HG02943 (cell line): ENCODE measurements at regions not wholly inside any gene's neighbourhood (a gene's known extent, or its start where the extent isn't known, plus 50 kb on each side); places are given as distances from the start of the nearest gene placed in this dataset.

ENCODE experiments used
- ATAC-seq: cut with Tn5 transposase; IDR thresholded peaks from one replicate; pipeline ENCODE4 v1.9.1; 2021; ENCODE audit warnings: mild to moderate bottlenecking, low read depth, moderate library complexity; ENCODE audit not compliant: unreplicated experiment

- no peak for ATAC-seq
Observed at GRCh38 chr10:124288928-124289850, 129.5 kb downstream of the OAT start.

DNA sequence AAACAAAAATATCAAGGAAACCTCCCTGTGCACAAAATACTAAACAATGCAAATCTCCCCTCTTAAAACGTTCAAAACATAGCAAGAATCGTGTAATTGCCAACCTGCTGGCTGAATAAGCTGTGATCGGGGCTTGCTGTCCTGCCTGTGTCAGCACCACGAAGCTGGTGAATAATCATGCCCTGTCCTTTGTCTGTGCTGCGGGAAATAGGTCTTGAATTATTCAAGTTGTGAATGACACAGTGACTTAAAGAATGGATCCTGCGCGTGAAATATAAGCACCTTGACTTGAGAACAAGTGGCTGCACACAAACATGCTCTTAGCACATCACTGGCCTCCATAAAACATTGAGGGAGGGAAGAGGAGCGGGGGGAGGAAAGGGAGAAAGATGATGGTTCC, 130.2 kb downstream of the OAT start:
- ATAC-seq, result no peak

GRCh38 chr10:124287791-124288190, 130.9 kb downstream of the OAT start:
- no peak for ATAC-seq

DNA sequence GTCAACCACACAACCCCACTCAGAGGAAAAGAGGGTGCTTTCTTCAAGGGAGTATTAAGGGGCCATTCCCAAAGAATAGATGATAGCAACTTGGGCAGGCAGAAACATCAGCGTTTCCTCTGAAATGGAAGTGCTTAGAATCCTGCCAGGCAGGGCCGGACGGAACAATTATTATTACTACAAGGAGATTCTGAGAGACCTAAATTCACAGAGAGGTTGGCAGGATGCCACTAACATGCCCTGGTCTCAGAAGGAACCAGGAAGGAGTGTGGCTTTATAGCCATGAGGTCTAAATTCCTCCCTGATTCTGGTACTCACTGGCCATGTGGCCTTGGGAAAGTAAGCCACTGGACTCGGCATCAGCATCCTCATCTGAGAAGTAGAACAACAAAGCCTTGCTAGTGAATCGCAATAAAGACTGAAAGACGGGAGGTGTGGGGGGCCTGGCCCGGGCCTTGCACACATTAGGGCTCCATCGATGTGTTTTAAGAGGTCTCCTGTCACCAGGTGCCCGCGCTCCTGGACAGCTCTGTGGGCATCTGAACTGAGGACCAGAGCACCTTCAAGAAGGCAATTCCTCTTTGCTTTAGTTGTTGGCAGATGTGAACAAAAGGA, 131.5 kb downstream of the OAT start:
- no peak for ATAC-seq

DNA sequence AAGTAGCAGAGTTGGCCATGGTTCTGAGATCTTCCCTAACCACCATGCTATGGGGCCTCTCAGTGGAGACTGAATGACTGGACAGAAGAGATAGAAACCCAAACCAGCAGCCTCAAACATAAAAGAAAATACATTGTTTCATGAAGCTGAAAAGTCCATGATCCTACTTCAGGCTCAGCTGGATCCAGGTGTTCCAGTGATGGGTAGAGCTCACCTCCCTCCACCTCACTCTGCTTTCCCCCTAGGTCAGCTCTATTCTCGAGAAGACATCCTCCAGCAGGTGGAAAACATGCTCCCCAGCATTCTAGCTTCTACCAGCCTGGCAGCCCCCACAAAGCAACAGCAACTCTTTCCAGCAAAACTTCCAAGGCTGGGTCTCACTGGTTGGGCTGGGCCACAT, 132.1 kb downstream of the OAT start:
- no peak for ATAC-seq

DNA sequence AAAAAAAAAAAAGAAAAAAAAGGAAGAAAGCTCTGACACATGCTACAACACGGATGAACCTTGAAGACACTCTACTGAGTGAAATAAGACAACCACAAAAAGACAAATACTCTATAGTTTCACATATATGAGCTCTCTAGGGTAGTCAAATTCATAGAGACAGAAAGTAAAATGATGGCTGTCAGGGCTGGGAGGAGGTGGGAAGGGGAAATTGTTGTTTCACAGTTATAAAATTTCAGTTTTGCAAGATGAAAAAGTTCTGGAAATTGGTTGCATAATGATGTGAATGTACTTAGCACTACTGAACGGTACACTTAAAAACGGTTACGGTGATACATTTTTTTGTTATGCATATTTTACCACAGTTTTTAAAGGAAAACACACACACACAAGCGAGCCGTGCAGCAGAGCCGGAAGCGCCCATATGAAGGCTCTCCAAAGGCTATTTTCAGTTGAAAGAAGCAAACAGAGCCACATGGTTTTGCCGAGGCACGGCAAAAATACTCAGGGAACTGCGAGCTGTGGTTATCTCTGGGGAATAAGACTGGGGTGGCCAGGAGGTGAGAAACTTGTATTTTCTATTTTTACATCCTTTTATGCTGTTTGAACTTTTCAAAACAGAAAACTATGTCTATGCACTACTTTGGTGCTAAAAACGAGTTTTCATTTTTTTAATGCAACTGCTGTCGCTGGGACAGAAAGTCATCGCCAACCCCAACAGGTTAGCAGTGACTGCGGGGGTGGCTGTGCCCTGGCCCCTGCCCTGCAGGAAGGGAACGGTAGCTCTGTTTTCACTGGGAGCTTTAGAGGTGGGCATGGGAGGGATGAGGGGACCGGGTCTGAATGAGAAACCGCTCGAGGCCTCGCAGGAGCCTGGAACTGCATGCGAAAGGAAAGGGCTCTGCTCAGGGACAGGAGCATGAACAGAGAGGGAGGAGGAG, 132.9 kb downstream of the OAT start:
- peak; percentile 71 for ATAC-seq

DNA sequence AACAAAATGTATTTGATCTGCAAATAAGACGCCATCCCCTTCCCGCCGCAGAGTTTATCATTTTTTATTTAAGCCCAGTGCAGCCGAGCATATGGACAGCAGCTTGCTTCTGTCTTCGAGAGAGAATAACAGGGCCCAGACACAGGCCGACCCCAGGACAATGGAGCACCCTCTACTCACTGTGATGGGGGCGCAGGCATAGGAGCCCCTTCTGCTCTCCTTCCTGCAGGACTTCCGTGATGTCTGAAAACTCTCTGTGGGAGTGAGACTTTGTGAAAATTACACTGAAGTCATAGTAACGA, 134.8 kb downstream of the OAT start:
- no peak for ATAC-seq

DNA sequence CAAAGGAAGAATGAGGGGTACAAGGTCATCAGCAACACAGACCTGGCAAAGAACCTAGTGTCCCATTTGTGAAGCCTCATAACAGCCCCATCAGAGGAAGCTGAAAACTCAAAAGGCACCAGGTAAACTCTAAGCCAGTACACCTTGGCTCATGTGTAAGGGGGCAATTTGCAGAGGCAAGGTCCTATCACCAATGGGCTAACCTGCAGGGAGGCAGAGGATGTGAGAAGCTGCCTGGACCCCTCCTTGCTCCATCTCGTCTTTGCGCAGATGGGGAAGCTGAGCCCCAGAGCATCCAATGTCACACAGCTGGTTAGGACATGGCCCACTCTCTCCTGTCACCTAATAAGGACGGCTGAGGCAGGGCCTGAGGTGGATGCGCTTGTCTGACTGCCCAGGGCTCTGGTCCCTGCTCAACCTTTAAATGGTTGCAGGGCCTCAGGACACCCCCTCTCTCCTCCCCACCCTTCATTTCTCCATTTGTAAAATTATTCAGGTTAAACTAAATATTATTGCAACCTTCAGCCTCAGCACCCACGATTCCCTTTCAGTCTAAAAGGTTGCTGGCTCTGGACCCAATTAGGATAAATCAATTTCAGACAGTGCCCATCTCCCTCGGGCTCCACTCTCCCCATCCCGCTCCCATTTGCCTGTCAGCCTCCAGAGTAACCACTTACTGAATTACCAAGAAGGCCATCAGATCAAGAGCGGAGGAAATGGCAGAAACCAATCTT, 135.3 kb downstream of the OAT start:
- no peak for ATAC-seq

- ATAC-seq, result no peak
Observed at GRCh38 chr10:124282326-124282725, 136.4 kb downstream of the OAT start.

GRCh38 chr10:124281666-124282065, 137.1 kb downstream of the OAT start:
- no peak for ATAC-seq

- ATAC-seq, result no peak
Observed at GRCh38 chr10:124280916-124281315, 137.8 kb downstream of the OAT start.

- ATAC-seq, result no peak
Observed at GRCh38 chr10:124279882-124280281, 138.8 kb downstream of the OAT start.

DNA sequence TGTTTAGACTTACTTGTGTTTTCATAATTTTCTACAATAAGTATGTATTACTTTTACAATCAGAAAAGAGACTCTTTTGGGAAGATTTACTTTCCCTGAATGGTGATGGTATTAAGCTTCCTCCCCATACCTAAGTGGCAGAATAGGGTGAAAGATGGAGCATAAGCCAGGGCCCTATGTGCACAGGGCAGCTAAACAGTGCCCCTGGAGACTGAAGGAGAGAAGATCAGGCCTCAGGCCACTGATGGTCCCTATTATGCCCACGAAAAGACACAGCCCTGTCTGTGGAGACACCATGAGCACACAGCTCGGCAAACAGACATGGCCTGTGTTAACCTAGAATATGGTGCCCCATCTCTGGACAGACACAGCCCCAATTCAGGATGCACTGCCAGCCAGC, 139.4 kb downstream of the OAT start:
- no peak for ATAC-seq

DNA sequence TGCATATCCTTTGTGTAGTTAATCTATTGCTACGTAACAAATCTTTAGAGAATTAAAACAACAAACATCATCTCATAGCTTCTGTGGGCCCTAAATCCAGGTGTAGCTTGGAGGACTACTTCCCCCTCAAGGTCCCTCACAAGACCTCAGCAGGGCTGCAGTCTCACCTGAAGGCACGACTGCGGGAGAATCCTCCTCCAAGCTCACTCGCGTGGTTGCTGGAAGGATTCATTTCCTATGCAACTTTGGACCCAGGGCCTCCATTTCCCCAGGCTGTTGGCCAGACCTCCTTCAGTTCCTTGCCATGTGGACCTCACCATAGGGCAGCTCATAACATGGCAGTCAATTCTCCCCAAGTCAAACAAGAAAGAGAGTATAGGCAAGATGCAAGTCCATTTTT, 140.4 kb downstream of the OAT start:
- ATAC-seq, result no peak

- no peak for ATAC-seq
Observed at GRCh38 chr10:124273141-124273540, 145.6 kb downstream of the OAT start.

DNA sequence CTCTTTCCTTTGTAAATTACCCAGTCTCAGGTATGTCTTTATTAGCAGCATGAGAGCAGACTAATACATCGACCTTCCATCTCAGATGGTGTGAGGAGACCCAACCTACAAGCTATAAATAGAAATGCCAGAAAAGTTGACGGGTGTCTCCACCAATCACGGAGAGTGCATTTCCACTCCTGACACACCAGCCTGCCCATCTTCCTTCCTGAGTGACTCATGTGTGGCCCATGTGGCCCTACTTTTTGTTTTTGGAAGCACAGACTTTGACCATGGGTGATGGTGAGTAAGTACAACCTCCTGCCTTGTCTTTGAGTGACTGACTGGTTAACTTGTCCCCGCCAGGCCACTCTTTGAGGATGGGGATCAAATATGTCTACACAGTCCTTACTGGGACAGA, 147.0 kb downstream of the OAT start:
- ATAC-seq, result no peak

DNA sequence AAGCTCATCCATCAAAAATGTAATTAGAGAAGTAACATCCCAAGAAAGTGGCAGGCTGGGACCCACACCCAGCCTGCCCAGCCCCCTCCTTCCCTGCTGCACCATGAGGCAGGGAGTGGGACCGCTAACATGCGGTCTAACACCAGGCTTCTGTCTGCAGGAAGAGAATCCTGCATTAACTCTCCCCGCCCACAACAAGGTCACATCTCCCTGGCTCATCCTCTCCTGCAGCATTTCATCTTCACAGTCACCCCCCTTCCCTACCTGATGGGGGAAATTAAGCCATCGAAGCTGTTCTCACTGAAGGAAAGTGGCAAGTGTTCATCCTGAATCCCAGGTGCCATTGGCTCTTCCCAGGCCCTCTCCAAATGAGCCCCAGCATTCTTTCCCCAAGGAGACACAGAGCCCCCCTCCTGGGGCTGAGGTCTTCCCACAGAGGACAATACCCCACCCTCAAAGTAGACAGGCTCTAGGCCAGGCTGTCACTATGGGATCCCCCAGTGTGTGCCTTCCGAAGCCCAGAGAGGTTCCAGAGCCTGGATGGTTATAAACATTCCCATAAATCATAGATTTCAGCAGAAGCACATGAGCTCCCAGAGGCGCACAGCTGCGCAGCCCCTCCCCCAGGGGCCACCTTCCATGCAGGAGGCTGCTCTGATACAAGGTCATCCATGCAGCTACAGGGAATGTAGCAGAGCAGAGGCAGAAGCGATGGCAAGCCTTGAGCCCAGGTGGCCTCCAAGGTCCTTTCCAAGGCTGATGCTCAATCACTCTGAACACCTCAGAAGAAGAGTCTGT, 148.0 kb downstream of the OAT start:
- no peak for ATAC-seq

DNA sequence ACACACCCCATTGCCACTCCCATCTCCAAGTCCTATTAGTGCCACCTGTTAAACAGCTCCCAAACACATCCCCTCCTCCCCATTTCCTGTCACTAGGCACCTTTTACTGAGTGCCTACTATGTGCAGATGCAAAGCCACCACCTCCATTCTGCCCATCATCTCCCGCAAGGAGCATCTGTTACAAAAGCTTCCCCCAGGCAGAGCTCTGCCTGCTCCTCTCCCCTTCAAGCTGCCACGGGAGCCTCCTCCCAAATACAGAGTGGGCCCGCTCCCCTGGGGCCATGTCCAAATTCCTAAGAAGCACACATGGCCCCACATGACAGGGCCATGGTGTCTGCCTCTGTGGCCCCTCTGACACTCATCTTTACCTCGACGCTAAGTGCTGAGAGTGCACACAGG, 149.7 kb downstream of the OAT start:
- ATAC-seq, result no peak

GRCh38 chr10:124267911-124268549, 150.7 kb downstream of the OAT start:
- ATAC-seq, result no peak
